Tibial artery (tissue), 4 donors: ENCODE measurements at regions not wholly inside any gene's neighbourhood (a gene's known extent, or its start where the extent isn't known, plus 50 kb on each side); places are given as distances from the start of the nearest gene placed in this dataset.

Source experiments
- DNase-seq, 2 donors: peaks; one replicate each; pipeline ENCODE4 v3.0.0-alpha.2; 2019
- H3K27ac ChIP-seq, 2 donors: fragments of 200-600 bp; sonication (generic) in 1 of 2; 1 replicate in 1 of 2; 2 replicates in 1 of 2; pipeline ENCODE4 v1.5.1; 2018 to 2019; ENCODE audit warnings: mild to moderate bottlenecking in 1 of 2
- H3K27me3 ChIP-seq, 2 donors: fragments of 200-600 bp; sonication (generic) in 1 of 2; one replicate each; pipeline versions ENCODE4 v1.5.1 to v1.6.0; 2016 to 2019
- H3K36me3 ChIP-seq, 3 donors: fragments of 200-600 bp; sonication (generic) in 2 of 3; one replicate each; pipeline ENCODE4 v1.5.1; 2016 to 2019; ENCODE audit warnings: mild to moderate bottlenecking in 2 of 3
- H3K4me1 ChIP-seq, 4 donors: fragments of 200-600 bp; sonication (generic) in 2 of 4; 1 replicate in 3 of 4; 2 replicates in 1 of 4; pipeline ENCODE4 v1.5.1; 2016 to 2019
- H3K4me3 ChIP-seq, 2 donors: fragments of 200-600 bp; sonication (generic) in 1 of 2; 1 replicate in 1 of 2; 2 replicates in 1 of 2; pipeline ENCODE4 v1.5.1; 2018 to 2019; ENCODE audit warnings: mild to moderate bottlenecking in 2 of 2
- H3K9me3 ChIP-seq, 3 donors: fragments of 200-600 bp; sonication (generic) in 1 of 3; one replicate each; pipeline ENCODE4 v1.5.1; 2016 to 2019
- intact Hi-C: fragments of 100-400 bp; cut with DNase I; formaldehyde crosslinking; loops from one replicate; pipeline ENCODE4 v1.15.0; 2023; ENCODE audit warnings: low total_unique reads
- TF ChIP-seq, protein P1 (sequence below), 2 experiments: fragments of 200-600 bp in 1 of 2; fragments of 450-650 bp in 1 of 2; IDR thresholded peaks; one replicate each; pipeline ENCODE4 v1.5.1; 2017 to 2019; ENCODE audit warnings: antibody characterized with exemption in 2 of 2, mild to moderate bottlenecking in 1 of 2, moderate library complexity in 1 of 2

- no peak for DNase-seq
- TF ChIP-seq, protein P1, sequence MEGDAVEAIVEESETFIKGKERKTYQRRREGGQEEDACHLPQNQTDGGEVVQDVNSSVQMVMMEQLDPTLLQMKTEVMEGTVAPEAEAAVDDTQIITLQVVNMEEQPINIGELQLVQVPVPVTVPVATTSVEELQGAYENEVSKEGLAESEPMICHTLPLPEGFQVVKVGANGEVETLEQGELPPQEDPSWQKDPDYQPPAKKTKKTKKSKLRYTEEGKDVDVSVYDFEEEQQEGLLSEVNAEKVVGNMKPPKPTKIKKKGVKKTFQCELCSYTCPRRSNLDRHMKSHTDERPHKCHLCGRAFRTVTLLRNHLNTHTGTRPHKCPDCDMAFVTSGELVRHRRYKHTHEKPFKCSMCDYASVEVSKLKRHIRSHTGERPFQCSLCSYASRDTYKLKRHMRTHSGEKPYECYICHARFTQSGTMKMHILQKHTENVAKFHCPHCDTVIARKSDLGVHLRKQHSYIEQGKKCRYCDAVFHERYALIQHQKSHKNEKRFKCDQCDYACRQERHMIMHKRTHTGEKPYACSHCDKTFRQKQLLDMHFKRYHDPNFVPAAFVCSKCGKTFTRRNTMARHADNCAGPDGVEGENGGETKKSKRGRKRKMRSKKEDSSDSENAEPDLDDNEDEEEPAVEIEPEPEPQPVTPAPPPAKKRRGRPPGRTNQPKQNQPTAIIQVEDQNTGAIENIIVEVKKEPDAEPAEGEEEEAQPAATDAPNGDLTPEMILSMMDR (IDR thresholded peaks at IDR 0.05) = no peak
- Histone ChIP-seq H3K27me3 (peaks cover 0 to 30% of the 10 kb centered on the region in 2 donors), H3K4me3 (no peak overlapping the region), H3K9me3 (no peaks in the 10 kb centered on the region), H3K27ac (no peak overlapping the region), H3K4me1 (peaks cover 0 to 14% (median 3%) of the 10 kb centered on the region in 4 donors), H3K36me3 (no peaks in the 10 kb centered on the region)
- intact Hi-C loops = no loop called here
Observed at GRCh38 chr3:44060164-44060563, 181.5 kb upstream of the TOPAZ1 start.

GRCh38 chr3:44061268-44061667 is 180.4 kb upstream of the TOPAZ1 start:
- Histone ChIP-seq H3K36me3 (no peaks in the 10 kb centered on the region), H3K9me3 (no peaks in the 10 kb centered on the region), H3K4me3 (no peak overlapping the region), H3K27ac (no peak overlapping the region), H3K4me1 (peaks cover 0 to 21% (median 7%) of the 10 kb centered on the region in 4 donors), H3K27me3 (peaks cover 0 to 30% of the 10 kb centered on the region in 2 donors)
- intact Hi-C loops = no loop called here
- TF ChIP-seq, protein P1 (IDR thresholded peaks at IDR 0.05) = no peak
- DNase-seq = no peak

- H3K27ac ChIP-seq = no peak overlapping the region
- no peaks in the 10 kb centered on the region for H3K9me3 ChIP-seq
- intact Hi-C loops = no loop called here
- H3K4me1 ChIP-seq = peaks cover 0 to 21% (median 7%) of the 10 kb centered on the region in 4 donors
- H3K27me3 ChIP-seq = peaks cover 0 to 29% of the 10 kb centered on the region in 2 donors
- TF ChIP-seq, protein P1 (IDR thresholded peaks at IDR 0.05) = no peak
- H3K36me3 ChIP-seq = no peaks in the 10 kb centered on the region
- no peak overlapping the region for H3K4me3 ChIP-seq
- DNase-seq = no peak
Observed at GRCh38 chr3:44061961-44062360, 179.7 kb upstream of the TOPAZ1 start.

DNA sequence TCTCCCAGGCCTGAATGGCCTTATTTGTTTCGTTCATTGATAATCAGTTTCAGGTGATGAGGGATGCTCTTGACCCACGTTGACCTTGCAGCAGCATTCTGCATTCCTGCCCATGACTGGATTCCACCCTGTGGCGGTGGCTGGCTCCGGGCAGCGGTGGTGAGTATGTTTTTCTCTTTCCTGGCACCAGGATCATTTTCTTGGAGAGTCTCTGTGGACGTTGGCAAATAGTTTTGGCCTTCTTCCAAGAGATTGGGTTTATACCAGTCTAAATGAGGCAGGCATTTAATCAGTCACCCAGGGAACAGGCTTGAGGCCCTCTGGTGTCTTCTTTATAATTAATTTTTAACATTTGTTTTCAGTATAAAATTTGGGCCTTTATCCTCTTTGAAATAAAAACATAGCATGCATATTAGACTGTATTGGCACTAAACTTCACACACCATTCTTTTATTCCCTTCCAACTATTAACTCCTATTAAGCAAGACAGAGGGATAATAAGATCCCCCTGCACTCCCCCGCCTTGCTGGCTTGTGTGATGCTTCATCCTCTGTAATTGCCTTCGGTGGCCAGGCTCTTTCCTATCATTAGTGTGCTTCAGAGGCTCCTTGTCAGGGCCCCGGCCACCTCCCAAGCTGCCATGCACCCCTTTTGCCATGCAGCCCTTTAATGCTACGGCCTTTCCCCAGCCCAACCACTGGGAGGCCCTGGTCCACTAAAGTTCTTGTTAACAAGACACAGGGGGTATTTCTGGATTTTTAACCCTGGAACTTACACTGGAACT is 176.2 kb upstream of the TOPAZ1 start:
- peaks cover 0 to 21% (median 7%) of the 10 kb centered on the region in 4 donors for H3K4me1 ChIP-seq
- H3K36me3 ChIP-seq = no peaks in the 10 kb centered on the region
- intact Hi-C loops = no loop called here
- TF ChIP-seq, protein P1 (IDR thresholded peaks at IDR 0.05) = no peak
- H3K4me3 ChIP-seq = no peak overlapping the region
- no peaks in the 10 kb centered on the region for H3K9me3 ChIP-seq
- no peak overlapping the region for H3K27ac ChIP-seq
- no peaks in the 10 kb centered on the region for H3K27me3 ChIP-seq
- DNase-seq = no peak

- DNase-seq = no peak
- Histone ChIP-seq H3K9me3 (no peaks in the 10 kb centered on the region), H3K36me3 (no peaks in the 10 kb centered on the region), H3K4me1 (peaks cover 0 to 21% (median 7%) of the 10 kb centered on the region in 4 donors), H3K27ac (no peak overlapping the region), H3K4me3 (no peak overlapping the region), H3K27me3 (no peaks in the 10 kb centered on the region)
- TF ChIP-seq, protein P1 (IDR thresholded peaks at IDR 0.05) = no peak
- intact Hi-C loops = no loop called here
Observed at GRCh38 chr3:44066806-44067205, 174.9 kb upstream of the TOPAZ1 start.
